ENCODE measurements at regions not wholly inside any gene's neighbourhood (a gene's known extent, or its start where the extent isn't known, plus 50 kb on each side); places are given as distances from the start of the nearest gene placed in this dataset.

DNA sequence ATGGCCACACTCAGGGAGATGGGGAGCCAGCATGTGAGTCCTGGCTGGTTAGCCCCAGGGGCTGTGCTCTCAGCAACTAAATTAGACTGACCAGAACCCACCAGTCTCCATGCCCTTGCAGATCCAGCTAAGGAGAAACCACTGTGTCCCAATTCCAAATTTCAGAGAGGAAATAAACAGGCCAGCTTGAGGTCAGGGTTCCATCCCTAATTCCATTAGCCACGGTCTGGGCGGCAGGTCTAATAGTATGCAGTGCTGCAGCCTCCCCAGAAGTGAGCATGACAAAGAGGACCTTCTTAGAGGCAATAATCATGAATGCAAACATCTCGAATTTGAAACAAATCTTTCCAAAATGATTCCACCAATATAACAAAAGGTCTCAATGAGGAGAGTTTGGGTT lies 671.2 kb downstream of the BCL11A start:
- no peak for TF ChIP-seq POLR2A (IDR thresholded peaks at IDR 0.05)
- TF ChIP-seq, protein P1, sequence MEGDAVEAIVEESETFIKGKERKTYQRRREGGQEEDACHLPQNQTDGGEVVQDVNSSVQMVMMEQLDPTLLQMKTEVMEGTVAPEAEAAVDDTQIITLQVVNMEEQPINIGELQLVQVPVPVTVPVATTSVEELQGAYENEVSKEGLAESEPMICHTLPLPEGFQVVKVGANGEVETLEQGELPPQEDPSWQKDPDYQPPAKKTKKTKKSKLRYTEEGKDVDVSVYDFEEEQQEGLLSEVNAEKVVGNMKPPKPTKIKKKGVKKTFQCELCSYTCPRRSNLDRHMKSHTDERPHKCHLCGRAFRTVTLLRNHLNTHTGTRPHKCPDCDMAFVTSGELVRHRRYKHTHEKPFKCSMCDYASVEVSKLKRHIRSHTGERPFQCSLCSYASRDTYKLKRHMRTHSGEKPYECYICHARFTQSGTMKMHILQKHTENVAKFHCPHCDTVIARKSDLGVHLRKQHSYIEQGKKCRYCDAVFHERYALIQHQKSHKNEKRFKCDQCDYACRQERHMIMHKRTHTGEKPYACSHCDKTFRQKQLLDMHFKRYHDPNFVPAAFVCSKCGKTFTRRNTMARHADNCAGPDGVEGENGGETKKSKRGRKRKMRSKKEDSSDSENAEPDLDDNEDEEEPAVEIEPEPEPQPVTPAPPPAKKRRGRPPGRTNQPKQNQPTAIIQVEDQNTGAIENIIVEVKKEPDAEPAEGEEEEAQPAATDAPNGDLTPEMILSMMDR (IDR thresholded peaks at IDR 0.05): no peak
- TF ChIP-seq EP300 (IDR thresholded peaks at IDR 0.05): no peak
